HG03066 (cell line): ENCODE measurements at regions not wholly inside any gene's neighbourhood (a gene's known extent, or its start where the extent isn't known, plus 50 kb on each side); places are given as distances from the start of the nearest gene placed in this dataset.
"Not testable (repeated sequence)": the region's sequence is repeated elsewhere in the genome, so short reads cannot be mapped to it uniquely, and the experiment has no call there.

Experiments used
- ATAC-seq: cut with Tn5 transposase; IDR thresholded peaks from one replicate; pipeline ENCODE4 v1.9.1; 2021; ENCODE audit warnings: low read depth; ENCODE audit not compliant: unreplicated experiment

DNA sequence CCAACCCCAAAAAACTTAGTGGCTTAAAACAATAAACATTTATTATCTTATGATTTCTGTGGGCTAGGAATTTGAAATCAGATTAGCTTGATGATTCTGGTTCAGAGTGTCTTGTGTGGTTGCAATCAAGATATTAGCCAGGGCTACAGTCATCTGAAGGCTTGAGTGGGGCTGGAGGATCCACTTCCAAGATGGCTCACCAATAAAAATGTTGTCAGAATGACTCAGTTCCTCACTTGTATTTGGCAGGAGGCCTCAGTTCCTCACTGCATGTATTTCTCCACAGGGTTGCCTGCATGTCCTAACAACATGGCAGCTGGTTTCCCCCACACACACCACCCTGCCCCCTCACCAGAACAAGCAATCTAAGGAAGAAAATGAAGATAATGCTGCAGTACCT lies 98.2 kb upstream of the NIPBL start:
- no peak for ATAC-seq

- ATAC-seq = not testable (repeated sequence)
Observed at GRCh38 chr5:36782612-36783011, 94.0 kb upstream of the NIPBL start.

DNA sequence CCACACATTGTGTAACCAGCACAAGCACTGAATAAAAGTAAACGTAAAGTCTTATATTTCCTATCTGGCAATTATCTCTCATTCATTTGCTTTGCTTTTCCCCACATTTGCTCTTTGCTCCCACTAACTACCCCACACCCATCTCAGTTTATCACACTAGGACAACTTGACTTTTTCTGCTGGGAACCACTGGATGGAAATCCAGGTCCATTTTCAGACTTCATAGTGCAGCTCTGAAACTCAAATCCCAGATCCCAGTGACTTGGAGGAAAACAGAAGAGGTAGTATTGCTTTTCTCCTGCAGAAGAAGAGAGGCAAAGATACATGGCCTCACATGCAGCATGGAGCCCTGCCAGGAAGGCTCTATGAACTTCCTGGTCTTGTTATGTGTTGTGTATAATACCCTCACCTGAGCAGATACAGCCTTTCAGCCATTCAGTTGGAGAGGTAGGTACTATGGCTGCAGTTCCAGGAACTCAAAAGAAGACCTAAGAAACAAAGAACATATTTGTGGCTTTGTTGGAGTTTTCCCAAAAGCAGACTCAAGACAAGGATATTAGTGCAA lies 90.0 kb upstream of the NIPBL start:
- ATAC-seq = no peak

- ATAC-seq = no peak
Observed at GRCh38 chr5:36787365-36788093, 89.0 kb upstream of the NIPBL start.

DNA sequence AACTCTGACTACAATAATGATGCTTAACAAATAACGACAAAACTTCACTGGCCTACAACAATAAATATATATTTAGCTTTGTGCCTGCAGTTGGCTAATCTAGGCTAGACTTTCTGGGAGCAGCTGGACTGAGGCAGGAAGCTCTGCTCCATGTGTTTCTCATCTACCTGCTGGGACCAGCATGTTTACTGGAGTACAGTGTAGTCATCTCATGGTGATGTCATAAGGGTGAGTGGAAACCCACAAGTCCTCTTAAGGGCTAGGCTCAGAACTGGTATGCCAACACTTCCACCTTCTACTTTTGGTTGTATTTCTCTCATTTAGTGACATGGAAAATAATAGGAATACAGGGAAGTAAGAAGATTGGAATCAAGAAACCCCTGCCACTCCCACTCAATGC lies 85.7 kb upstream of the NIPBL start:
- no peak for ATAC-seq

GRCh38 chr5:36792560-36793180 lies 83.9 kb upstream of the NIPBL start:
- no peak for ATAC-seq

DNA sequence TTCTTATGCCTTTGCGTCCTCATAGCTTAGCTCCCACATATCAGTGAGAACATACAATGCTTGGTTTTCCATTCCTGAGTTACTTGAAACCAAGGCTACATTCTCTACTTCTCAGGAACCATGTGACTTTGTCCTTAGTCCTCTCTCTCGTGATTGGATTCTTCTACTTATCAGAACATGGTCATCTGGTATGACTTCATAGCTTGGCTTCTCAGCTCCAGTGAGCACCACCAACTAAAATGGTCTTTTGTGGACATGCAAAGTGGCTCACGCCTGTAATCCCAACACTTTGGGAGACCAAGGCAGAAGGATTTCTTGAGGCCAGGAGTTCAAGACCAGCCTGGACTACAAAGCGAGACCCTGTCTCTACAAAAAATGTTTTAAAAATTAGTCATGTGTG lies 81.2 kb upstream of the NIPBL start:
- ATAC-seq = no peak

DNA sequence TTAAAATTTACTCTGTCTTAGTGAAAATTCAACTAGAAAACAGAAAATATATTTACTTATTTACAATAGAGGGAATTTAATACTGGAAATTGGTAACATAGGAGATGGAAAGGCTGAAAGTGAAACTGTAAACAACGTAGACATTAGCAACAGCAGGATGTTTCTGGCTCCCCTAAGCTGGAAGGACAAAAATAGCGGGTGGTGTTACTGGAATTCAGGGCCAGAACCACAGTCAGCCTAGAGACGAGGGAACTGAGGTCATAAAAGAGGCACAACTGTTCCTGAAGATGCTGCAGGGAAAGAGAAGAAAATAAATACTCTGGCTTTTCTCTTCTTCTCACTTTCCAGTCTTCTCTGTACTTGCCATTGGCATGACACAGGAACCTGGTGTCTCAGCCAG lies 80.4 kb upstream of the NIPBL start:
- ATAC-seq = no peak

DNA sequence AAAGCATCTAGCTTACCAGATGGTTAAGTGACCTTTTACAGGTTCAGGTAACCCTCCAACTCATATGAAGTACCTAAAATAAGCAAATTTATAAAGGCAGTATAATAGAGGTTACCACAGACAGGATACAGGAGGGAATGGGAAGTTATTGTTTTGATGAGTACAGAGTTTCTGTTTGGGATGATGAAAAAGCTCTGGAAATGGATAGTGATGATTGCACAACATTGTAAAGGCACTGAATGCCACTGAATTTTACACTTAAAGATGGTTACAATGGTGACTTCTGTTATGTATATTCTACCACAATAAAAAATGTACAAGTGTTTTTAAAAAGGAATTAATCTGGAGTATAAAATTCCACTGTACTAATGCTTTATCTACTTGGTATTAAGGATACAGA lies 75.0 kb upstream of the NIPBL start:
- no peak for ATAC-seq

- no peak for ATAC-seq
Observed at GRCh38 chr5:36802187-36802586, 74.4 kb upstream of the NIPBL start.

- ATAC-seq = not testable (repeated sequence)
Observed at GRCh38 chr5:36813249-36813648, 63.3 kb upstream of the NIPBL start.

DNA sequence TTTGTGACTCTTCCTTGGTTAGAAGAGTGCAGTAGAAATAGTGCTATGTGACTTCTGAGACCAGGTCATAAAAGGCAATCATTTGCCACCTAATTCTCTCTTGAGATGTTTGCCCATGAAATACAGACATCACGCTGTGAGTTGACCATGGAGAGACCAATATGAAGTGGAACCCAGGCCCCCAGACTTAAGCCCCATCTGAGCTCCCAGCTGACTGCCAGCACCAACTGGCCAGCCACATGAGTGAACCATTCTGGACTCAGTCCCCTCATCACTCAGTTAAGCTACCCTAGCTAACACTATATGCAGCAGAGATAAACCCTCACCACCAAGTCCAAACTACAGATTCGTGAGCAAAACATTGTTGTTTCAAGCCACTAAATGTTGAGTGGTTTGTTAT lies 60.7 kb upstream of the NIPBL start:
- ATAC-seq = no peak

DNA sequence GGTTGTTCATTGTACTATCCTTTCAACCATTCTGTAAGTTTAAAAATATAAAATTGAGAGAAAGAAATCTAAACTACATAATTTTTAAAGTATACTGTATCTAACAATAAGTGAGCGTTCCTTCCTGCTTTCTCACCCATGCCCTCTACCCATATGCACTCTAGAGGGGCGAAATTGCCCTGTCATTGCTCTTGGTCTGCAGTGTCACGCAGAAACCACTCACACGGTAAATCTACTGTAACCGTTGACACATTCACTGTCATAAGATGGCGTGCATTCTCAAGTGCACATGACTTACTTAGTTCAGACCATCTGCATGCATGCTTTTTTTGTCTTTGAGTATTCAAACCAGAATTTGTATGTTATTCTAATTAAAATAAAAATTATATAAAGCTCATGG lies 55.7 kb upstream of the NIPBL start:
- ATAC-seq = no peak

DNA sequence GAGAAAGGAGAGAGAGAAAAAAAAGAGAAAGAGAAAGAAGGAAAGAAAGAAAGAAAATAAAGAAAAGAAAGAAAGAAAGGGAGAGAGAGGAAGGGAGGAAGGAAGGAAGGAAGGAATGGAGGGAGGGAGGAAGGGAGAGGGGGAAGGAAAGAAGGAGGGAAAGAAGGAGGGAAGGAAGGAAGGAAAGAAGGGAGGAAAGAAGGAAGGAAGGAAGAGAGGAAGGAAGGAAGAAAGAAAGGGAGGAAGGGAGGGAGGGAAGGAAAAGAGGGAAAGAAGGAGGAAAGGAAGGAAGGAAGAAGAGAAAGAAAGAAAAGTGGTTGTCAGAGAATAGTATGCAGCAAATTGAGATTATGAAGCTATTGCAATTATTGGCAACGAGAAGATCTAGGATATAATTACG lies 49.9 kb upstream of the NIPBL start:
- ATAC-seq = no peak
